ENCODE measurements at regions not wholly inside any gene's neighbourhood (a gene's known extent, or its start where the extent isn't known, plus 50 kb on each side); places are given as distances from the start of the nearest gene placed in this dataset.

DNA sequence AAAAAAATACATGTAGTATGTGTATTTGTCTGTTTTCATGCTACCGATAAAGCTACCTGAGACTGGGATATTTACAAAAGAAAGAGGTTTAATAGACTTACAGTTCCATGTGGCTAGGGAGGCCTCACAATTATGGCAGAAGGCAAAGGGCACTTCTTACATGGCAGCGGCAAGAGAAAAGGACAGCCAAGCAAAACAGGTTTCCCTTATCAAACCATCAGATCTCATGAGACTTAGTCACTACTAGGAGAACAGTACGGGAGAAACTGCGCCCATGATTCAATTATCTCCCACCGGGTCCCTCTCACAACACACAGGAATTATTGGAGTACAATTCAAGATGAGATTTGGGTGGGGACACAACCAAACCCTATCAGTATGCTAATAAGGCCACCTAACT is 137.0 kb upstream of the ELOVL6 start:
- TF ChIP-seq POLR2A (IDR thresholded peaks at IDR 0.05) (no peak), POLR2AphosphoS5 (IDR thresholded peaks at IDR 0.05) (no peak), EP300 (IDR thresholded peaks at IDR 0.05) (no peak)
- TF ChIP-seq, protein P1, sequence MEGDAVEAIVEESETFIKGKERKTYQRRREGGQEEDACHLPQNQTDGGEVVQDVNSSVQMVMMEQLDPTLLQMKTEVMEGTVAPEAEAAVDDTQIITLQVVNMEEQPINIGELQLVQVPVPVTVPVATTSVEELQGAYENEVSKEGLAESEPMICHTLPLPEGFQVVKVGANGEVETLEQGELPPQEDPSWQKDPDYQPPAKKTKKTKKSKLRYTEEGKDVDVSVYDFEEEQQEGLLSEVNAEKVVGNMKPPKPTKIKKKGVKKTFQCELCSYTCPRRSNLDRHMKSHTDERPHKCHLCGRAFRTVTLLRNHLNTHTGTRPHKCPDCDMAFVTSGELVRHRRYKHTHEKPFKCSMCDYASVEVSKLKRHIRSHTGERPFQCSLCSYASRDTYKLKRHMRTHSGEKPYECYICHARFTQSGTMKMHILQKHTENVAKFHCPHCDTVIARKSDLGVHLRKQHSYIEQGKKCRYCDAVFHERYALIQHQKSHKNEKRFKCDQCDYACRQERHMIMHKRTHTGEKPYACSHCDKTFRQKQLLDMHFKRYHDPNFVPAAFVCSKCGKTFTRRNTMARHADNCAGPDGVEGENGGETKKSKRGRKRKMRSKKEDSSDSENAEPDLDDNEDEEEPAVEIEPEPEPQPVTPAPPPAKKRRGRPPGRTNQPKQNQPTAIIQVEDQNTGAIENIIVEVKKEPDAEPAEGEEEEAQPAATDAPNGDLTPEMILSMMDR (IDR thresholded peaks at IDR 0.05) = no peak
